HUES64 (cell line): ENCODE measurements at regions not wholly inside any gene's neighbourhood (a gene's known extent, or its start where the extent isn't known, plus 50 kb on each side); places are given as distances from the start of the nearest gene placed in this dataset.
"Not testable (repeated sequence)": the region's sequence is repeated elsewhere in the genome, so short reads cannot be mapped to it uniquely, and the experiment has no call there.

ENCODE experiments used
- H3K27ac ChIP-seq: 2 replicates; pipeline ENCODE4 v1.7.0; 2013; ENCODE audit warnings: low read depth, low read length, inconsistent platforms
- H3K27me3 ChIP-seq: 2 replicates; pipeline ENCODE4 v1.6.1; 2013; ENCODE audit warnings: mild to moderate bottlenecking, low read length; ENCODE audit not compliant: insufficient read depth
- H3K36me3 ChIP-seq: 2 replicates; pipeline ENCODE4 v1.6.1; 2013; ENCODE audit warnings: mild to moderate bottlenecking, low read length; ENCODE audit not compliant: insufficient read depth
- H3K4me1 ChIP-seq: 2 replicates; pipeline ENCODE4 v1.6.1; 2013; ENCODE audit warnings: mild to moderate bottlenecking, low read length, moderate library complexity; ENCODE audit not compliant: insufficient read depth
- H3K4me3 ChIP-seq: 2 replicates; pipeline ENCODE4 v1.5.1; 2013; ENCODE audit warnings: mild to moderate bottlenecking, low read length, moderate library complexity
- H3K9ac ChIP-seq: 2 replicates; pipeline ENCODE4 v1.6.1; 2013; ENCODE audit warnings: mild to moderate bottlenecking, low read depth, low read length
- H3K9me3 ChIP-seq: 2 replicates; pipeline ENCODE4 v1.6.1; 2013; ENCODE audit warnings: low read depth, low read length; ENCODE audit not compliant: insufficient read depth
- WGBS: fragments of 150-250, 120-280 bp; methylation state at CpG from one replicate; pipeline ENCODE4 v1.1.7; 2013; ENCODE audit warnings: missing lambda C conversion rate; 5-methylcytosine and 5-hydroxymethylcytosine counted together

DNA sequence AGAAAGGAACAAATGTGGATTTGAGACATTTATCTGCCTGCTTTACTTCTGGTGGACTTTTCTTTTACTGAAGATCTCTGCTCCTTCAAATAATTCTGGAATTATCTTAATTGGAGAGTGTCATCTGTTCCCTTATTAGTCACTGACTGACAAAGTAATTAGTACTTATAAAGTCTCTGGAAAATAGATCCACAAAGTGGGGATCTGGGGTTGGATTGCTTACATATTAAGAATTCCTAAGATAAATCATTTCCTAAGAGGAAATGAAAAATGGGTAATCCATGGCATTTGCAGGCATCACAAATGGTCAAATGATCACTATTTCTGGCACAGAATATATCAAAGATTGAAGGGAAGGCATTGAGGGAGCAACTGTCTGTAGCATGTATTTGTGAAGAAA lies 137.4 kb upstream of the SLITRK5 start:
- H3K9me3 ChIP-seq, result no peaks in the 10 kb centered on the region
- H3K9ac ChIP-seq, result no peak overlapping the region
- no peak overlapping the region for H3K4me3 ChIP-seq
- no peak overlapping the region for H3K27ac ChIP-seq
- no peaks in the 10 kb centered on the region for H3K27me3 ChIP-seq
- H3K4me1 ChIP-seq, result no peaks in the 10 kb centered on the region
- H3K36me3 ChIP-seq, result no peaks in the 10 kb centered on the region

DNA sequence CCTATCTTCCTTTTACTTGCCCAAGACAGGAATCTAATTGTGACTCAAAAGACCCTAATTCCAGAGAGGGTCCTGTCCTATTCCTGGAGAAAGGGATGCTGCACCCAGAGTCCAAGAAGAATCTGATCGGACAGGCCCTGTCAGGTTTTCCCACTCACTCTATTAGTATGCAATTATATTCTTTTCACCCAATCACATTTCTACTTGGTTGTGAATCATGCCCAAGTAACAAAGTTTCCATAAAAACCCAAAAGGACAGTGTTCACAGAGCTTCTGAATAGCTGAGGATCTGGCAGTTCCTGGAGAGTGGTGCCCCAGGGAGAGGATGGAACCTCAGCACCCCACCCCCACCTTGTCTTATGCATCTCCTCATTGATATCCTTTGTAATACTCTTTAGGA lies 135.3 kb upstream of the SLITRK5 start:
- H3K9ac ChIP-seq, result no peak overlapping the region
- WGBS, result 100% methylated on average over 1 of the region's 1 CpG
- no peak overlapping the region for H3K27ac ChIP-seq

DNA sequence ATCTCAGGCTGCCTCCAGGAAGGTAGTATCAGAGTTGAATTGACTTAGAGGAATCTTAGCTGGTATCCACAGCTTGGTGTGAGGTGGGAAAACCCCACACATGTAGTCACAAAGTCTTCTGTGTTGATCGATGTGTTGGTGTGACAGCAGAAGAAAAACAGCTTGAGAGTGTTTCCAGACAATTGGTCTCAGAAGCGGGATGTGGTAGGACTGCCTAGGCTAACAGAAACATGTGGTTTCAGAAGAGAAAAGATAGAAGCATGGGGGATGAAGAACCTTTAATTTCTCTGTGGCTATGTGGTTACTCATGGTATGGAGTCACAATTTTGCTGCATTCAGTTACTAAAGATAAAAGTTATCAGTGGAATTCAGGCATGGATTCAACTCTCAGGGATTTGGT lies 134.7 kb upstream of the SLITRK5 start:
- no peak overlapping the region for H3K27ac ChIP-seq
- no peaks in the 10 kb centered on the region for H3K27me3 ChIP-seq
- H3K9ac ChIP-seq, result no peak overlapping the region
- 97% methylated on average over 2 of the region's 2 CpGs for WGBS
- no peaks in the 10 kb centered on the region for H3K4me1 ChIP-seq
- no peaks in the 10 kb centered on the region for H3K36me3 ChIP-seq
- no peak overlapping the region for H3K4me3 ChIP-seq
- no peaks in the 10 kb centered on the region for H3K9me3 ChIP-seq

More for the DNA sequence above, 135.3 kb upstream of the SLITRK5 start:
- Histone ChIP-seq H3K27me3 (no peaks in the 10 kb centered on the region), H3K4me3 (no peak overlapping the region), H3K4me1 (no peaks in the 10 kb centered on the region), H3K9me3 (no peaks in the 10 kb centered on the region), H3K36me3 (no peaks in the 10 kb centered on the region)

DNA sequence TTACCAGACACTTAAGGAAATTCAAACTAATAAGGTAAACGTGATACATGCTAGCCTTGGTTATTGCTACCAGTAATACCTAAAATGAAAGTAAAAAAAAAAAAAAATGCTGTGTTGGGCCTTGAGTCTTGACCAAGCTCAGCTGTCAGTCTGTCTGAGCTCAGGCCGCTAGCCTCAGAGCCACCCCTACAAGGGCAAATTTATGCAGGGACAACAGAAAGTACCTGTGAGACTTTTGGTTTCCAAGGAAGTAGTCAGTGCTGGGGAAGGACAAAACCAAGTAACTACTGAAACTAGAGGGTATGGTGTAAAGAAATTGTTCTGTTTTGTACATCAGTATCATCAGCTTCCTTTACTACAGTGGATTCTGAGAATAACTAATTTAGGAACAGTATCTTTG lies 134.3 kb upstream of the SLITRK5 start:
- Histone ChIP-seq H3K9ac (no peak overlapping the region), H3K36me3 (no peaks in the 10 kb centered on the region), H3K27ac (no peak overlapping the region), H3K4me1 (no peaks in the 10 kb centered on the region), H3K27me3 (no peaks in the 10 kb centered on the region), H3K4me3 (no peak overlapping the region), H3K9me3 (no peaks in the 10 kb centered on the region)
- 100% methylated on average over 2 of the region's 2 CpGs for WGBS

DNA sequence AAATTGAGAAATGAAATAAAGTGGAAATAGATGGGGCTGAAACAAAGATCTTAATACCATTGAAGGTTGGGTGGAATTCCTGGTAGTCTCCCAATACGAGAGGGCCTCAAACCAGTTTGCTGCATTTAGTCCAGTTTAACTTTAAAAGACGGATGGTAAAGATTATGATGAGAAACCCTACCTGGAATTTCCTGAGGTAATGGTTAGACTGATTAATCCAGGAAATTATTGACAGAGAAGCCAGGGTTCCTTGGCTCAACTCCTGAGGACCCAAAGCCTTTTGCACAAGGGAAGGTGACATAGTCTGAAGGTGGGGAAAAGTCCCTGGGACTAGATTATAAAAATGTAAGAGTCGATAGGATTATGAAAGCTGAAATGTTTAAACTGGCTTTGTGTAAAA lies 133.2 kb upstream of the SLITRK5 start:
- H3K4me3 ChIP-seq, result no peak overlapping the region
- H3K36me3 ChIP-seq, result no peaks in the 10 kb centered on the region
- H3K9me3 ChIP-seq, result no peaks in the 10 kb centered on the region
- no peak overlapping the region for H3K9ac ChIP-seq
- 94% methylated on average over 3 of the region's 3 CpGs for WGBS
- no peaks in the 10 kb centered on the region for H3K27me3 ChIP-seq
- no peak overlapping the region for H3K27ac ChIP-seq
- no peaks in the 10 kb centered on the region for H3K4me1 ChIP-seq

DNA sequence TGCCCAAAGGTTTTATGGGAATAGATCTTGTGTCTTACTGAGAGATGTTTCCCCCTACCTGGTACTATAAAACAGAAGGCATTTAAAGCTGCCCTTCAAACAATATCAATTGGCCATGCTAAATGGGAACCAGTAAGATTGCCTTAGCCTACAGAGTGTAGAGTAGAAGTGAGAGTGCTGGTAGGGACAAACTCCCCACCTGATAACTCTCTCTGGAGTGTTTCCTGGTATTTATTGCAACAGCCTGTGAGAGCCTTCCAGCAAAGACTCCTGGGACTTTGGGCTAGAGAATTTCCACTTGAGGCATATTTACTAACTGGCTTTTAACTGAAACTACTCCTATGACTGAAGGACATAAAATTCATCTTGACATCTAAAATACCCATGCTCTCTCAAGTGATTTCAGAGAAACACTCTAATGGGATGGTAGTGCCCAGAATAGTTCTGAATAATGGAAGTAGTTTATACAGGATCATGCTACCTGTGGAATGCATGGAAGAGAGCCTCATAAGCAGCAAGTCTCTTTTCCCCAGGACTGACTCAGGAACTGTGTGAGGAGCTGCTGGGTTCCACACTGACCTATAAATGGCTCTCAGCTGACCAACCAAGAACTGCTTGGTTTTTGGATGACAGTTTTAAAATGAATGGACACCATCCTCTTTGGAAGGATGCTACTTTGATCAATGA lies 132.7 kb upstream of the SLITRK5 start:
- Histone ChIP-seq H3K27me3 (no peaks in the 10 kb centered on the region), H3K9me3 (no peaks in the 10 kb centered on the region), H3K4me1 (no peaks in the 10 kb centered on the region), H3K27ac (no peak overlapping the region), H3K9ac (no peak overlapping the region), H3K4me3 (no peak overlapping the region), H3K36me3 (no peaks in the 10 kb centered on the region)

DNA sequence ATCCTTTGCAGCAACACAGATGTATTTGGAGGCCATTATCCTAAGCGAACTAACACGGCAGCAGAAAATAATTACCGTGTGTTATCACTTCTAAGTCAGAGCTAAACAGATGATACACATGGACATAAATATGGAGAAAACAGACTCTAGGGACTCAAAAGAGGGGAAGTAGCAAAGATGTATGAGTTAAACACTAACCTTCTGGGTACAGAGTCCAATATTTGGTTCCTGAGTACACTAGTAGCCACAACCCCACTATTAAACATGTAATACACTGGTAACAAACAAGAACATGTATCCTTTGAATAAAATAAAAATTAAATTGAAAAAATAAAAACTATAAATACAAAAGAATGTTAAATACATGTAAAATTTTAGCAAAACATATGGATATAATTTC lies 118.0 kb upstream of the SLITRK5 start:
- Histone ChIP-seq H3K9ac (no peak overlapping the region), H3K27me3 (no peaks in the 10 kb centered on the region), H3K36me3 (no peaks in the 10 kb centered on the region), H3K27ac (no peak overlapping the region), H3K4me1 (0 out of 2 replicates have a peak, but pooled peaks cover 7% of the 10 kb centered on the region), H3K4me3 (no peak overlapping the region), H3K9me3 (no peaks in the 10 kb centered on the region)
- 92% methylated on average over 3 of the region's 3 CpGs for WGBS

DNA sequence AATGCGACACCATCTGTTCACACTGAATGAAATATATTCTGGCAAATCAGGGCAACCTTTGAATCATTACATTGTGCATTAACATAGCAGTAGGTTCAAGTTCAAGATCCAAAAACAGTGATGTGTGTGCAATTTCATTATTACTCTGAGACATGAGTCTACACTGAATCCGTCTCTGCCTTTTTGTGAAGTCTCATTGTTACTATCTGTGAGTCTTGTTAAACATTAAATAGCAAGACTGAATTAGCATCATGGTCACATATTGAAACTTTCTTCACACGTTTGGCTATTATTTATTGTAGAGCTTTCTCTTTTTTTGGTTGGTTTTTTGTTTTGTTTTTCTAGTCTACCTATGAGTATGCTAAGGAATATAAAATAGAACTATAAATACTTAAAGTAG lies 117.1 kb upstream of the SLITRK5 start:
- no peaks in the 10 kb centered on the region for H3K36me3 ChIP-seq
- H3K4me3 ChIP-seq, result no peak overlapping the region
- no peak overlapping the region for H3K9ac ChIP-seq
- H3K27ac ChIP-seq, result no peak overlapping the region
- H3K27me3 ChIP-seq, result no peaks in the 10 kb centered on the region
- 0 out of 2 replicates have a peak, but pooled peaks cover 7% of the 10 kb centered on the region for H3K4me1 ChIP-seq
- 100% methylated on average over 2 of the region's 3 CpGs for WGBS
- no peaks in the 10 kb centered on the region for H3K9me3 ChIP-seq

DNA sequence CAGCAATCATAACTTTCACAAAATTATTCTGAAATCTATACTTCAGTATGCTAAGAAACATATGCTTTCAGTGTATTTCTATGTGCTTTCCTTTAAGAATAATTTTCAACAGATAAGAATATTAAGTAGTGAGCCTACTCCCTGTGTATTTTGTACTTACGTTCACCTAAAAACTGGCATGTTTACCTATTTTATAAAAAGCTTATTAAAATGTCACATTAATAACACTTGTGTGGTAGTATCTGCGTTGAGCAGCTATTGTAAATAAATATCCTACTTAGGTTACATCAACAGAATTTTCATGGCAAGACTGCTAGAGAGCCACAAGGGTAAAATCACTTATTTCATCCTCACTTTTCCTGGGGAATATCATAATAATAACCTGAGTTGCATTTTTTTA lies 113.4 kb upstream of the SLITRK5 start:
- Histone ChIP-seq H3K27ac (no peak overlapping the region), H3K9me3 (no peaks in the 10 kb centered on the region), H3K4me1 (0 out of 2 replicates have a peak, but pooled peaks cover 7% of the 10 kb centered on the region), H3K4me3 (no peak overlapping the region), H3K9ac (no peak overlapping the region), H3K27me3 (no peaks in the 10 kb centered on the region), H3K36me3 (no peaks in the 10 kb centered on the region)
- WGBS, result no CpG with 5 or more reads among the region's 2 CpGs

DNA sequence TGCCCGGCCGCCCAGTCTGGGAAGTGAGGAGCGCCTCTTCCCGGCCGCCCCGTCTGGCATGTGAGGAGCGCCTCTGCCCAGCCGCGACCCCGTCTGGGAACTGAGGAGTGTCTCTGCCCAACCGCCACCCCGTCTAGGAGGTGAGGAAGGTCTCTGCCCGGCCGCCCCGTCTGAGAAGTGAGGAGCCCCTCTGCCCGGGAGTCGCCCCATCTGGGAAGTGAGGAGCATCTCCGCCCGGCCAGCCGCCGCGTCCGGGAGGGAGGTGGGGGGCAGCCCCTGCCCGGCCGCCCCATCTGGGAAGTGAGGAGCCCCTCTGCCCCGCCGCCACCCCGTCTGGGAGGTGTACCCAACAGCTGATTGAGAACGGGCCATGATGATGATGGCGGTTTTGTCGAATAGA lies 109.6 kb upstream of the SLITRK5 start:
- not testable (repeated sequence) for H3K4me3 ChIP-seq, H3K27me3 ChIP-seq, H3K36me3 ChIP-seq, H3K27ac ChIP-seq, H3K9me3 ChIP-seq, H3K4me1 ChIP-seq, H3K9ac ChIP-seq
- 97% methylated on average over 31 of the region's 31 CpGs for WGBS

DNA sequence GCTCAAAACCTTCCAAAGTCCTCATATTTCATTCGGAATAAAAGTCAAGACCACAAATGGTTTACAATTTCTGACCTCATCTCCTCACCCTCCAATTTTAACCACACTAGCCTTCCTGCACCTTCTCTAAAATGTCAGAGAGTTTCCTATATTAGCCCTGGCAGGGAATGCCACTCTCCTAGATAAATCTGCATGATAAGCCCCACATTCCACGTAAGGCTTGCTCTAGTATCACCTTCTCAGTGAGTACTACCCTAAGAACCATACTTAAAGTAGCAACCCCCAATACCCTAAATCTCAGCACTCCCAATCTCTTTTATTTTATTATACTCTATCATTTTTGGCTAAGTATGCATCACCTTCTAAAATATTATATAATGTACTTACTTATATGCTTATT lies 100.5 kb upstream of the SLITRK5 start:
- H3K36me3 ChIP-seq, result no peaks in the 10 kb centered on the region
- H3K27me3 ChIP-seq, result no peaks in the 10 kb centered on the region
- no peaks in the 10 kb centered on the region for H3K9me3 ChIP-seq
- H3K4me3 ChIP-seq, result no peak overlapping the region
- no peak overlapping the region for H3K9ac ChIP-seq
- WGBS, result 70% methylated on average over 2 of the region's 2 CpGs
- no peak overlapping the region for H3K27ac ChIP-seq
- no peaks in the 10 kb centered on the region for H3K4me1 ChIP-seq

DNA sequence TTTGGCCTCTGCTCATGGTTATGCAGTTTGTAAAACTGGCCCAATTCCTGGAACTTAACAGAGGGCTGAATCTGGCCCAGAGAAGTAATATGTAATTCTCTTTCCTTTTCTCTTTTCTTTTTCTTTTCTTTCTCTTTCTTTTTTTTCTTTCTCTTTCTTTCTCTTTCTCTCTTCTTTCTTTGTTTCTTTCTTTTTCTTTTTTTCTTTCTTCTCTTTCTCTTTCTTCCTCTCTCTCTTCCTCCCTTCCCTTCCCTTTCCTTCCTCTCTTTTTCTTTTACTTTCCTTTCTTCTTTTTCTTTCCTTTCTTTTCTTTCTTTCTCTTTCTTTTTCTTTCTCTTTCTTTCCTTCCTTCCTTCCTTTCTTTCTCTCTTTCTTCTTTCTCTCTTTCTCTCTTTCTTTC lies 88.8 kb upstream of the SLITRK5 start:
- Histone ChIP-seq H3K9ac (no peak overlapping the region), H3K27me3 (no peaks in the 10 kb centered on the region), H3K9me3 (no peaks in the 10 kb centered on the region), H3K36me3 (no peaks in the 10 kb centered on the region), H3K4me1 (no peaks in the 10 kb centered on the region), H3K27ac (no peak overlapping the region), H3K4me3 (no peak overlapping the region)
